GM19239 (cell line): ENCODE measurements at regions not wholly inside any gene's neighbourhood (a gene's known extent, or its start where the extent isn't known, plus 50 kb on each side); places are given as distances from the start of the nearest gene placed in this dataset.

Experiments used
- DNase-seq: peaks from one replicate; pipeline ENCODE4 v3.0.0; 2011; ENCODE audit warnings: low spot score; ENCODE audit not compliant: insufficient read length
- FAIRE-seq: peaks from 2 replicates; lab custom pipeline; 2011; peaks lifted over from hg19 to GRCh38; lab: Jason Lieb, UNC

- FAIRE-seq, result no peak
- DNase-seq, result no peak
These were observed 350.5 kb upstream of the NETO1 start for GRCh38 chr18:73218293-73218692.

- DNase-seq (no peak), FAIRE-seq (no peak)
These were observed 347.2 kb upstream of the NETO1 start for GRCh38 chr18:73214970-73215369.

GRCh38 chr18:73212442-73212841 lies 344.7 kb upstream of the NETO1 start:
- DNase-seq, result no peak
- FAIRE-seq, result no peak

- DNase-seq (no peak), FAIRE-seq (no peak)
These were observed 334.2 kb upstream of the NETO1 start for GRCh38 chr18:73201940-73202339.

- FAIRE-seq (no peak), DNase-seq (no peak)
These were observed 331.4 kb upstream of the NETO1 start for GRCh38 chr18:73199151-73199550.

GRCh38 chr18:73189718-73190117 lies 321.9 kb upstream of the NETO1 start:
- DNase-seq (no peak), FAIRE-seq (no peak)

GRCh38 chr18:73168236-73168635 lies 300.4 kb upstream of the NETO1 start:
- no peak for FAIRE-seq
- no peak for DNase-seq

- DNase-seq, result no peak
- no peak for FAIRE-seq
These were observed 296.6 kb upstream of the NETO1 start for GRCh38 chr18:73164430-73164829.

- DNase-seq, result no peak
- no peak for FAIRE-seq
These were observed 295.4 kb upstream of the NETO1 start for GRCh38 chr18:73163236-73163635.

- FAIRE-seq (no peak), DNase-seq (no peak)
These were observed 288.3 kb upstream of the NETO1 start for GRCh38 chr18:73156117-73156516.

- FAIRE-seq (no peak), DNase-seq (no peak)
These were observed 285.5 kb upstream of the NETO1 start for GRCh38 chr18:73153271-73153670.

GRCh38 chr18:73151086-73151485 lies 283.3 kb upstream of the NETO1 start:
- DNase-seq (no peak), FAIRE-seq (no peak)

GRCh38 chr18:73150199-73150598 lies 282.4 kb upstream of the NETO1 start:
- DNase-seq, result no peak
- no peak for FAIRE-seq

GRCh38 chr18:73147590-73147989 lies 279.8 kb upstream of the NETO1 start:
- DNase-seq, result no peak
- FAIRE-seq, result no peak

GRCh38 chr18:73144030-73144429 lies 276.2 kb upstream of the NETO1 start:
- no peak for FAIRE-seq

GRCh38 chr18:73136134-73136533 lies 268.3 kb upstream of the NETO1 start:
- FAIRE-seq, result no peak
- no peak for DNase-seq

More at GRCh38 chr18:73144030-73144429, 276.2 kb upstream of the NETO1 start:
- no peak for DNase-seq

- FAIRE-seq, result no peak
- DNase-seq, result no peak
These were observed 256.4 kb upstream of the NETO1 start for GRCh38 chr18:73124175-73124574.

GRCh38 chr18:73121207-73121606 lies 253.4 kb upstream of the NETO1 start:
- no peak for DNase-seq
- no peak for FAIRE-seq

GRCh38 chr18:73120626-73121025 lies 252.8 kb upstream of the NETO1 start:
- DNase-seq, result no peak
- FAIRE-seq, result no peak

GRCh38 chr18:73119574-73119973 lies 251.8 kb upstream of the NETO1 start:
- no peak for DNase-seq
- FAIRE-seq, result no peak

- DNase-seq, result no peak
- no peak for FAIRE-seq
These were observed 250.5 kb upstream of the NETO1 start for GRCh38 chr18:73118121-73118816.

GRCh38 chr18:73110307-73110706 lies 242.5 kb upstream of the NETO1 start:
- no peak for FAIRE-seq
- DNase-seq, result no peak
